ENCODE measurements at regions not wholly inside any gene's neighbourhood (a gene's known extent, or its start where the extent isn't known, plus 50 kb on each side); places are given as distances from the start of the nearest gene placed in this dataset.

GRCh38 chr13:109355875-109356434 lies 430.4 kb downstream of the IRS2 start:
- no peak for TF ChIP-seq CTCF (conservative IDR thresholded peaks at IDR 0.05)
- TF ChIP-seq ZFX (IDR thresholded peaks at IDR 0.05): no peak
